GM19240 (cell line): ENCODE measurements at regions not wholly inside any gene's neighbourhood (a gene's known extent, or its start where the extent isn't known, plus 50 kb on each side); places are given as distances from the start of the nearest gene placed in this dataset.

ENCODE experiments used
- DNase-seq: peaks from one replicate; pipeline ENCODE4 v3.0.0; 2011; ENCODE audit warnings: low spot score; ENCODE audit not compliant: insufficient read length

DNA sequence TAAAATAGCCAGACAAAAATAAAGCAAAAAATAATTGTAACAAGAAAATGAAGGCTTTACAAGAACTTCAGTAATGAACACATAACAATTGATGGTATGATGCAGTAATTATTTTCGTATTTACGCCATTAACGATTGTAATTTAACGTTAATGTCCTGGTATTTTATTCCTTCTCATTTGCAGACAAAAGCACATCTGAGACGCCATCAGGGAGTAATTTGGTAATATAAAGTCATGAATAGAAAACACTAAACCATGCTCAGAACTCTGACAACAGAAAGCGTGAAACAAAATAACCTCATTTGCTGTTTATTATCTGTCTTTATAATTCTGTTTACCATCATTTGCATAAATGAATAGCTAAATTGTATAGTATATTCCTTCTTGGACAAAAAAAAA, 336.6 kb upstream of the THRB start:
- no peak for DNase-seq

DNA sequence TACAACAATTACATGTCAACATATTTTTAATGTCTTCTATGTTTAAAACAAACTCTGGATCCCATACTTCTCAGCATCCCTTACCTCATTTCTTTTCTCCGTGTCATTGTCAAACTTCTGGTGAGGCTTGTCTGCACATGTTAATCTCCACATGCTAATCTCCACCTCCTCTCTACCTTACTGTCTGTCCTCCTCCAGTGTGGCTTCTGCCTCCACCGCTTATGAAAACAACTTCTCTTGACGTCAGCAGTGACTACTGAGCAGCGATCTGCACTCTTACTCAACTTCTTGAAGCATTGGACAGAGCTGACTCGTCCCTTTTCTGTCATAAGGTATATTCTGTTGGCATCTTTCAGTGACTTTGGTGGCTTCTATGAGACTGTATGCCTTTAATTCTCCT, 338.2 kb upstream of the THRB start:
- no peak for DNase-seq

DNA sequence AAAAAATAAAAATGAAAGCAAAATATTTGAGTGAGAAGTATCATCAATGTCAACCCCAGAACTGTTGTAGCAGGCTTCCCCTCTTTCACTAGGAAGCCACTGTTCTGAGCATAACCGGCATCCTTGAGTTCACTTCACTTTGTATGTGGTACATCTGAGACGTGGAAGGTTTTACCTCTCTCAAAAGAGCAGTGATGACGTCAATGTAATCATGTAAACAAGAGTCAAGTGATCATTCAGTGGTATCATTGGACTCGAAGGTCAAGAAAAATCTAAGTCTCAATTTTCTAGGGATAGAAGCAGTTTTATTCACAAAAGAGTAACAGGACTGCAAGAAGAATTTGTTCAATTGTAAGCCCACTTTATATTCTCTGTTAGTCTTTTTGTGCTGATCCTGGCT, 339.8 kb upstream of the THRB start:
- DNase-seq, result no peak

DNA sequence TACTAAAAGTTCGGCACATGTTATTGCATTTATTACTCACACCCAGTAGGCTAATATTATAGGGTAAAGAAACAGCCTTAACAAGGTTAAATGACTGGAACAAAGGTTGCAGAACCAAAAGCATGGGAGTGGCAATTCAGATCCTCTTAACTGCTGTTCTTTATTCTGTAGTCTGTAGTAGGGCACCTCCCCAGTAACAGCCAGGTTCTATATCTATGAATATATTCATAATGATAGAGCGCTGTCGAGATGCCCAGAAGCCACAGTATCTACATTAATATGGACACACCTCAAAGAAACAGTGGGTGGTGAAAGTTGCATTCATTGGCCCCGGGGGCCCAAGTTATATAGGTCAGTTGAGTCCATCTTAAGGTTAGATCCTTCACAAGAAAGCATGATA, 340.9 kb upstream of the THRB start:
- DNase-seq, result no peak

DNA sequence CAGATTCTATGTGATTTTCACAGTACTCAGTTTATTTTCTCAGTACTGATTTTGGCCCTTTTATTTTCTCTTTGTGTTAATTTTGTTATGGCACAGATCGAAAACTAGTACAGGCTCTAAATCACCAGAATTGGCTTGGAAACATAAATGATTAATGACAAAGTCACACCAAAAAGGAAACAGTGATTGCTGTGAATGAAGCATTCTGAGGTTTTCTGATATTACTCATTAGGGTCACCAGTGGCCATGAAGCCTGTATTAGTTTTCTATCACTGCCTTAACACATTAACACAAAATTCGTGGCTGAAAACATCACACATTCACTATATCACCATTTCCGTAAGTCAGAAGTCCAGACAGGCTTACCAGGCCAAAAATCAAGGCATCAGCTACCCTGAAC, 343.0 kb upstream of the THRB start:
- DNase-seq, result no peak

DNA sequence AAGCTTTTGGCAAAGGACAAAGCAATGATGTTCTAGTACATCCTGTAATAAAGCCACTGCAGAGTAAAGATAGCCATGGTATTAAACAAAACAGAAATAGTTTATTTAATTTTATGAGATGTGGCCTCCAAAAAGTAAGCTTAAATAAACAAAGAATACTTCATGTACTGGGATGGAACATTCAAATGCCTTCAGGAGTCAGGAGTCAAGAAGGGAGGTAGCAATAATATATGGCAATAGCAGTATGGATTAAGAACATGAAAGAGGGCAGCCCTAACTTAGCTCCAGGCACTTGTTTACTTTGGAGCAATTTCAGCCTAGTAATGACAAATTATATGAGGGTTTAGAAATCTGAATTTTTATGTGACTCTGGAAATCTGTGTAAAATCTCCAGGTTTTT, 343.9 kb upstream of the THRB start:
- DNase-seq, result no peak

DNA sequence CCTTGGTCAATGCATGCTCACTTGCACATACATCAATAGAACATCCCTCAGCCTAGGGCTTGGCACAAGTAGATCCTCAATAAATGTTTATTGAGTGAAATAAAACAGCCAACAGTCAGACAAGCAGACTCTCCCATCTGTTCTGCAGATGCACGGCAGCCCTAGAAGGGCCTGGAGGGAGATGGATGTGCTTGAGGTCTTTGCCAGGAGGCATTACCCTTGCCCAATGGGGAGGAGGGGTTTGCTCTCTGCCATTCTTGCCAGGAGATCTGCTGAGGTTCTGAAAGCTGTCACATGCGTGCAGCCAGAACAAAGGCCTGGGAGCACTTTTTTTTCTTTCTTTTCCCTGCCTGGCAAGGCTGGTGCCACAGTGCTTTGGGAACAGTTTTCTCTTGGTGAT, 349.3 kb upstream of the THRB start:
- DNase-seq, result no peak

DNA sequence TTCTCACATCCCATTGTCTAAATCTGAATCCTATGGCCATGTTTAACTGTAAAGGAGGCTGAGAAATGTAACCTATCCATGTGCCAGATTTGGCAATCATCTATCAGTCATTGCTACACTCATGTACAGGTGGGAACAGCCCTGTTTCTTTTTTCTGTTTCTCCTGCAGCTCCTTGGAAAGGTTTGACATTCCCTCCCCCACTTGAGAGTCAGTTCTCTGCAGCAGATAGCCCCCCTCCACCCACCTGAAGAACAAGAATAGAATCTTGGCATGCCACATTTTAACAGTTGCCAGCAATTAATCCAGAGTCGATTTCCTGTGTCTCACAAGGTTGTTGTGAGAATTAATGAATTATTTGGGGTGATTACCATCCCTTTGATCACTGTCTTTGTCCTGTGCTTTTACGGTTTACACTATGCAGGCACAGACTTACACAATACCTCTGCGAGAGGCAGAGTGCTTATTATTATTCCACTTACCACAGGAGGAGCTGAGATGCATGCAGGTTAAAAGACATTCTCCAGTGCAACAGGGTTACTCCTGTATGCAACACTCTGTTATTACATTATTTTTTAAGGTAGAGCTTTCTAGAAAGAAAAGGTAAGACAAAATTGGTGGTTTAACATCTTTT, 351.0 kb upstream of the THRB start:
- DNase-seq, result no peak

DNA sequence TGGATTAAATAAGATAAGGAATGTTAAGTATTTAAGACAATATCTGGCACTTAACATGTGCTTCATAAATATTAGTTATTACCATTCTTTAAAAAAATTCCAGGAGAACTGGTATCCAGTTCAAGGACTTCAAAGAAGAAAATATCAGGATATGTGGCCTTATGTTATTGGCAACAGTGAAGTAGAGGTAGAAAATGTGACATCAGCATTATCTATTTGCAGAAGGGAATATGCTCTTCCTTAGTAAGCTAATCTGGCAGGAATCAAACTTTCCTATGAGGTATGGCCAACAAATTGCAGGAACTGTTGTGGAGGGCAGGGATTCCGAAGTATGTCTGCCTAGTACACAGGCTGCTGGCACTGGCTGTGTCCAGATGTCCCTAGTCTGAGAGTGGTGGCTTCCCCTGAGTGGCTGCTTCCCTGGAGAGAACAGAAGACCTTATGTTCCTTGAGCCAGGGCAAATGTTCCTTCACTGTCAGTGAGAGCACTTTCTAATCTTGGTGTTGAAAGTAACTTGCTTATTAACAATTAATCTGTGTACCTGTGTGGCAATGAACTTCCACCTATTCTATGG, 351.7 kb upstream of the THRB start:
- no peak for DNase-seq

DNA sequence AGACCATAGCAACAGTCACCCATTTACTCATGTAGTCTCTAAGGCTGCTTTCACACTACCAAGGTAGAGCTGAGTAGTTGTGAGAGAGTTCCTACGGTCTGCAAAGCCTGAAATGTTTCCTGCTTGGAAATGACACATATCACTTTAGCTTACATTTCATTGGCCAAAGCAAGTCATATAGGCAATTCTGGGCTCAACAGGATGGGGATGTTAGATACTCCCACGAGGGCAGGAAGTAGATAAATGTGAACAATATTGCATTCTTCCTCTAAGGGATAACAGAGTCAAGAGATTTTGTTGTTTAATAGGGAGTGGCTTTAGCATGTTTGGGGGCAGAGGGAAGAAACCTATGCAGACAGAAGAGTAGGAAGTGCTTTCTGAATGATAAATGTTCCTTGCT, 355.6 kb upstream of the THRB start:
- no peak for DNase-seq

DNA sequence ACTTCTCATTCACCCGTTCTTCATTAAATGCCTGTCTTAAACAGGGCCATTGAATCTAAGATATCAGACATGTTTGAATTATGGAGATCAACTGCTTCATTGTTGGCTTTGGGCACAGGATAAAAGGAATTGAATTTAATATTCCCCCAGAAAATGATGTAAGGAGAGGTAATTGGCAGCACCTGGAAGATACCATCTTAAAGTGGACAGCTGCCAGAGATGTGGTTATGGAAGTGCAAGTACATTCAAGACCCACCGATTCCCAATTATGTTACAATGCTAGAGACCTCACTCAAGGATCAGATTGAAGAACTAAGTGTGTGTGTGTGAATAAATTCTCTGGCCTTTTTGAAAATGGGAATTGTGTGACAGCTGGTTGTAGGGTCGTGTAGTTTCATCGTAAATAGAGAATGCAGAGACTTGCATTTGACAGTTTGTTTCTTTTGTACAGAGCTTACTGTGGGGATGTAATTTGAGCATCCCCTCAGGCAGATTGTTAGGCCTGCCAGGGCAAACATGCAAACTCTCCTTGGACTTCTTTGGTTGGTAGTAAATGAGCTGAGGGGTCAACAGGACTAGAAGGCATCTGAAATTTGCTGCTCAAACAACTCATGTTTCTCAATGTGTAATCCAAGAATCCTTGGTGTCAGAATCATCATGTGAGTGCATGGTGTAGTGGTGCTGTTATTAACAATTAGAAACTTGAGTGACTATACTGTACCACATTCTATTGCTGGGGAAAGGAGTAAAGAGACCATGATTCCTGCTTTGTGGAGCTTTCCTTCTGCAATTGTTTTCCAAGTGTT, 359.2 kb upstream of the THRB start:
- no peak for DNase-seq

DNA sequence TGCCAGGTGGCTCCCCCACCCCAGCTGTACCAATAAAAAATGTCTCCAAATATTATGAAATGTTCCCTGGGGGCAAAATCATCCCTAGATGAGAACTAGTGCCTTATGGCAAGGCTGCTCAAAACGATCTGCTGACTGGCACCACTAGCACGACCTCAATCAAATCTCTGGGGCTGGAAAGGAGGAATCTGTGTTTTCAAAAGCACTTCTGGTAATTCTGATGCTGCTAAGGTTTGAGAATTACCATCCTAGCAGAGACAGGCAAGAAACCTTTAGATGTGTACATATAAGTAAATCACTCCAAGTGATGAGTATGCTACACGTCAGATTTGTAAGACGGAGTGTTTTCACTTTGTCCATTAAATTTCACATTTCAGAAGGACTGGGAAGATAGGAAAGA, 360.1 kb upstream of the THRB start:
- no peak for DNase-seq

DNA sequence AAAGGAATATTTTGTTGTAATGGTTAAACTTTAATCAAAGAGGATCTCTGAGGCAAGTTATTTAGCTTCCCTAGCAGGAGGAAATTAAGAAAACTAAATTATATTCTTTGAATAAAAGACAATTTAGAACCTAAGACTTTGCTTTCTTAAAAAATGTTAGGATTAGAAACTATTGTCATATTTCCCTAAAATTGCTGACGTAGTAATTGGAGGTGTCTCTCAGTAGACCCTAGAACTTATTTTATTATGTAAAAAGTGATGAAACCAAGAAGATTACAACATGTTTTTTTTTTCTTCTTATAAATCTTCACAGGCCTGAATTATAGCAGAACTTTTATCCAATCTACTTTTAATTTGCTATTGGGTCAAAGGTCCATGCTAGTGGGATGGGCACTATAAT, 363.3 kb upstream of the THRB start:
- no peak for DNase-seq

DNA sequence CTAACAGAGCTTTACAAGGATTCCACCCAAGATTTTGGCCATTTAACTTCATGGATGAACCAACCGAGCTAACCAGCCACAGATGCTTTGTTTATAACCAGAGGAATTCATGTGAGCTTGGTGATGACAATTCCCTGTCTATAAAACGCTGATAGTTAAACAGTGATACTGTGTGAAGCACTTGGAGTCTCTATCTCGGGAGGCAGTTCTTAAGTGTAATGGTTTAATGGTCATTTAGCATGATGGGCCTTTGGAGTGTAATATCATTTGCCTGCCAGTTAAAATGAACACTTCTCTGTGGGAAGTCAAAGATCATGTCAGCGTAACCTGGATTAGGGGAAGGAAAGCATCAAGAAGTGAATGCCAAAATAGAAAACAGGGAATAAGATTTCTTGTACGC, 368.6 kb upstream of the THRB start:
- DNase-seq, result no peak

DNA sequence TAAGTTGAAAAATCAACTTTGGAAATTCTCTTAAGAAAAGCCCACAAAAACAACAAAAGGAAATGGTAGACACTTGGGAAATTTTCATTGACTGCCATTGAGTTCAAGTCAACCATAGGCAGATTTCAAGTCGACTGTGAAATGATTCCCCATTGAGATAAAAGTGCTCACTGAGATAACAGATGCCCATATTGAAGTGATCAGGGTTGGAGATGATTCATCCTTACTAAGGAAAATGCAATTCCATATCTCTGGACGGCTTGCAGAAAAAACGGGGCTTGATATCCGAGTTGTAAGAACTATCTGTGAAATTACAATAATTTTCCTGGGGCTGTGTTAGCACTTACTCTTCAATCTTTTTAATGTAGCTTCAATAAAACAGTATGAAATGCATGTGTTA, 373.1 kb upstream of the THRB start:
- no peak for DNase-seq

DNA sequence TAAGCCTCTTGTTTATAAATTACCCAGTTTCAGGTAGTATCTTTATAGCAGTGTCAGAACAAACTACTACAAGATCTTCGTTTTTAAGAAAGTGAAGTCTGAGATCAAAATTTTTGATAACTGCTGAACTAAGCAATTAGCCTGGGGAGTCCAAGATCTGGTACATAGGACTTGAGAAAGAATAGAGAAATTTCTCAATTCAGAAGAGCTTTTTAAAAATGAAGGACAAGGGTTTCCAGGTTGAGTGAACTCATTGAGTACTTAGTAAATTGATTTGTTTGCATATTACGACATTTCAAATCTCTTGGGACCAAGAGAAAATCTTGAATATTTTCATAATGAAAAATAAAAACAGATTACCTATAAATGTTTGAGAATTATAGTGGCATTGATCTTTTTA, 386.6 kb upstream of the THRB start:
- DNase-seq, result no peak

DNA sequence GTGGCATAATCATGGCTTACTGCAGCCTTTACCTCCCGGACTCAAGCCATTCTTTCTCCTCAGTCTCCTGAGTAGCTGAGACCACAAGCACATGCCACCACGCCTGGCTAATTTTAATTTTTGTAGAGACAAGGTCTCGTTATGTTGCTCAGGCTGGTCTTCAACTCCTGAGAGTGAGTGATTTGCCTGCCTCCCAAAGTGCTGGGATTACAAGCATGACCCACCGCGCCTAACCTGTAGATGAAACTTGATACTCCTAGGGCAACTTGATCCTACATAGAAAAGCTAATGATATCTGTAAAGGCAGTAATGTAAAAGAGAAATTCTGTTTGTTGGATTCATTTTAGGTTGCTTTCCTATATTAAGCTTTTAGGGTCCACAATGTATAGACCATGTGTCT, 391.9 kb upstream of the THRB start:
- DNase-seq, result no peak

DNA sequence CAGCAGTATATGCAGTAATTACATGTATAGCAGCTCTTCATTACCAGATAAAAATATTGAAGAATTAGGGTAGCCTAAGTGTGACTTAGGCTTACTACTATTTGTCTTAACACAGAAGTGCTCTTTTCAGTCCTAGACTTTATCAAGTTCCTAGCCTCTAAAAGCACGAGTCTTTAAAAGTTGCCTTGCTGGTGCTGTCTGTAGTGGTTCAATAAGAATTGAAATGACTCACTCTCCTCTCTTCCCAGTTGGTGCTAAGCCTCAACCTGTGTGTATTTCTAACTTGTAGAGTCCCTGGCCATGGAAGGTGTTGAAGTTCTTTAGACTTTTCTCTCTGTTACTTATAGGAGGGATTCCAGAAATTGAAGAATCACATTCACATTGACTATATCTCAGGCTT, 395.4 kb upstream of the THRB start:
- no peak for DNase-seq

DNA sequence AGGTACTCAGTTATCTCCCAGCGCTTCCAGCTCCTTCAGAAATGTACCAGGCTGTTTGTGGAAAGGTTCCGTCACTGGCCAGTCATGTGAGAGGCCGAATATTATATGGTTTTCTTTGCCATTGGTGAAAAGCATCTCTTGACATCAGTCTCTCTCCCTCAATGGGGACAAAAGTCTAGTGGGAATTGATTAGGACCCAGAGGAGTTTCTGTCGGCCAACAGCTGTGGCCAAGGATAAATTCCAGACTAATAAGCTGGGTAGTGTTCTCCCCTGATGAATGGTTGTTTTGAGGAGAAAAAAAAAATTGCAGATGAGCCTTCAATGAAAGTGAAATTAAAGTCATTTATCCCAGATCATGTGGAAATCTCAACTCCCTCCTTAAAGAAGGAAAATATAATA, 404.7 kb upstream of the THRB start:
- DNase-seq, result no peak

DNA sequence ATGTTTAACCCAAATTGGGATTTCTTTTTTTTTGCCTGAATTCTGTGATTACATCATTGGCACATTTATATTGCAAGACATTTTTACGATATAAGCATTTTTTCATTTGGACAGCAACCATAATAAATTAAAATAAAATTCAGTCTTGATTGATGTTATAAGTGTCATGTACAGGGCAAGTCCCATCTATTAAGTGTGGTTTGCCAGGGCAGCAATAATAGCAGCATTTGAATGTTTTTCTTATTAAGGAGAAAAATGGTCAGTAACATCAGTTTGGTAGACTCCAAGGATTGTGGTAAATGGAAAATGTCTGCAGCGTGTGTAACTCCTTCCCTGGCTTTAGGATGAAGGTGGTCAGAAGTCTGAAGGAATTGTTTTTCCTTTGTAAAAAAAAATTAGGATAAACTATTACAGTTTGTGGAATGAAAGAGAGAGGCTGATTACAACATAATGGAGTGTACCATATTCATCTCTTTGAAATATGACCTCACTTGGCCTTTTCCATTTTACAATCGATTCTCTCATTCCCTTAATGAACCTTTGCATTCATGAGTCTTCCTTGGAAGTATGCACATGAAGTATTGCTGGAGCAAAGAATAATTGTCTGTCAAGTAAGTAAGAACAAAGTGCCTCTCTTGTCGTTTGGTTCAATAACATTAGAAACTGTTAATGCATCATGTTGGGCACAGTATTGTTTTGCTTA, 405.4 kb upstream of the THRB start:
- no peak for DNase-seq

DNA sequence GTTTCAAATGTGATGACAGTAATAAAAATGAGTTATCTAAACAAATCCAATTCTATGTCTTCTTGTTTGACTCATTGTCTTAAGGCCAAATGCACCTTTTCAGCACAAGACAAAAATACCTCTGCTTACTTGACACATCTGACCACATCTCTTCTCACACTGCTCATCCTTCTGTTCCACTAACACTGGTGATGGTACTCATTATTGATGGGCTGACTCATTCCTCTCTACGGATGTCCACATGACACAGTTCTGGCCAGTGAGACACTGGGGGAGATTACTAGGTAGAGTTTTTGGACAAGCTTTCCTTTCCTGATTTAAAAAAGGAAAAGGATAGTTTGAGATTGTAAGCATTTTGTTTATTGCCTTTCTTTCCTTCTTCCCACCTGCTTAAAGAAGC, 410.6 kb upstream of the THRB start:
- no peak for DNase-seq

DNA sequence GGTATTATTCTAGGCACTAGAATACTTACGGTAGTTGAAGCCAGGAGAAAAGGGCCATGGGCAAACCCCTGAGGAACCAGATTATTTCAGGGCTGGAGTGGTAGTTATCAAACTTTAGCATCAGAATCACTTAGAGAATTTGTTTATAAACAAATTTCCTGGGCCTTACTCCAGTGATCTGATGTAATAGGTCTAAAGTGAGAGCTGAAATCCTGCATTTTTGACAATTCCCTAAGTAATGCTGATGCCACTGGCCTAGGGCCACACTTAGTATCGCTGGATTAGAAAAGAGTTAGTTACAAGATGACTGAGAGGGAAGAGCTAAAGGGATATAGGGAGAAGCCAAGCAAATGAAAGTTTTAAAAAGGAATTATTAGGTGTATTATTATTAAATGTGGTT, 412.5 kb upstream of the THRB start:
- no peak for DNase-seq
